LNCAP (cell line): ENCODE measurements at regions not wholly inside any gene's neighbourhood (a gene's known extent, or its start where the extent isn't known, plus 50 kb on each side); places are given as distances from the start of the nearest gene placed in this dataset.

Experiments
- TF ChIP-seq, protein P1 (sequence below): fragments of 450-650 bp; IDR thresholded peaks from 2 replicates; pipeline ENCODE4 v1.5.1; 2017; ENCODE audit warnings: mild to moderate bottlenecking

DNA sequence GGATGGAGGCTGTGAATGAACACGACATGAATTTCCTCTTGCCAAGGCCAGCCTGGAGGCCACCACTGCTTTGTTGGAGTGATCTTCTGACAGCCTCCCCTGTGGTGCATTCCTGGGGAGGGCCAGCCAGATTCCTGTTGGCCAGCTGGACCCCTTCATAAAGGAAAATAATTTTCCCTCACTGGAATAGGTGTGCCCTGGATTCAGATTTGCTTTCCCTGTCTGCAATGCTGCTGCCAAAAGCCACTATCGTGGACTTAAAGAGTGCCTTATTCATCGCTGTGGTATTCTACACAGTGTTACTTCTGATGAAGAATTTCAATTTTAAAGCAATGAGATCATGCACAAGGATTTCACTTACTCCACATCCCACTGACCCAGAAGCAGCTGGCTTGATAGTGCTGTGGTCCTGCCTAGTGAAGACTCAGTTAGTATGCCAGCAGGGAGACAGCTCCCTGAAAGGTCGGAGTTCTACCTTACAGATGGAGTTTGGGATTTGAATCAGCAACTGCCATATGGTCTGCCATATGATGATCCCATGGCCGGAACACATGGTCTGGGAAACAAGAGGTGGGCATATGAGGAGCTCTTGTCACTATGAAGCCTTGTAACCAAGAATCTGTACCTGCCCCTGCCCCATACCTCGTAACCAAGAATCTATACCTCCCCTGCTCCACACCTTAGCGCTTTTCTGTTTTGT lies 145.2 kb downstream of the KLF13 start:
- TF ChIP-seq, protein P1, sequence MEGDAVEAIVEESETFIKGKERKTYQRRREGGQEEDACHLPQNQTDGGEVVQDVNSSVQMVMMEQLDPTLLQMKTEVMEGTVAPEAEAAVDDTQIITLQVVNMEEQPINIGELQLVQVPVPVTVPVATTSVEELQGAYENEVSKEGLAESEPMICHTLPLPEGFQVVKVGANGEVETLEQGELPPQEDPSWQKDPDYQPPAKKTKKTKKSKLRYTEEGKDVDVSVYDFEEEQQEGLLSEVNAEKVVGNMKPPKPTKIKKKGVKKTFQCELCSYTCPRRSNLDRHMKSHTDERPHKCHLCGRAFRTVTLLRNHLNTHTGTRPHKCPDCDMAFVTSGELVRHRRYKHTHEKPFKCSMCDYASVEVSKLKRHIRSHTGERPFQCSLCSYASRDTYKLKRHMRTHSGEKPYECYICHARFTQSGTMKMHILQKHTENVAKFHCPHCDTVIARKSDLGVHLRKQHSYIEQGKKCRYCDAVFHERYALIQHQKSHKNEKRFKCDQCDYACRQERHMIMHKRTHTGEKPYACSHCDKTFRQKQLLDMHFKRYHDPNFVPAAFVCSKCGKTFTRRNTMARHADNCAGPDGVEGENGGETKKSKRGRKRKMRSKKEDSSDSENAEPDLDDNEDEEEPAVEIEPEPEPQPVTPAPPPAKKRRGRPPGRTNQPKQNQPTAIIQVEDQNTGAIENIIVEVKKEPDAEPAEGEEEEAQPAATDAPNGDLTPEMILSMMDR, result no peak

DNA sequence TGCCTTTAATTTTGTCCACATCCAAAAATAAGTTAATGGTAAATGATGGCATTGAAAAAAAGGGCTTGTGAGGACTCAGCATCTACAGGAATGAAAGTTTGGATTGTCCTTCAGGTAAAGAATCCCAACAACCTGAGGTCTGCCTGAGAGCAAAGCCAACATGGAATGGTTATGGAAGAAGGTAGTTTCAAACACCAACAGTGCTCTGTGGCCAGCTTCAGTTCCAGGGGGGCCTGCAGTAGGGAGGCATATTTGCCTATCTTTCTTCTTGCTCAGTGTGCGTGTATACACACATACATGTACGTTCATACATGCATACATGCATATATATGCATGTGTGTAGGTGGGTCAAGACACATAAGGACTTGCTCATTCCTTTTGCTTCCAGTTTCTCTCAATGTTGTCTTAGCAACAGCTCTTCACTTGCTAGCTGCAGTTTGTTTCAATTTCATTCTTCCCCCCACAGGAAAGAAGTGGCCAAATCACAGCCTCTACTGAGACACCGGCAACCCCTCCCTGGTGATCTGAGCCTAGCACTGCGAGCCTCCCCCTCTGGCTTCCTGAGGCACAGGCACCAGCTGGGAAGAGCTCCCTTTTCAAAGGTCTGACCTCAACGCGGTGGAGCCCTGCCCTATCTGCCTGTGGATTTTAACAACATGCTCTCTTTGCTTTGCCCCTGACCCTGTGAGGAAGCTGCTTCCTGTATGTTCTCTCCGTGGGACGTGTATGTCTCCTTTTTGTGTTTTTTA lies 146.2 kb downstream of the KLF13 start:
- TF ChIP-seq, protein P1, result no peak

GRCh38 chr15:31473385-31474058 lies 146.9 kb downstream of the KLF13 start:
- TF ChIP-seq, protein P1, result no peak

GRCh38 chr15:31474059-31474868 lies 147.6 kb downstream of the KLF13 start:
- TF ChIP-seq, protein P1, result no peak

- TF ChIP-seq, protein P1, result no peak
Observed at GRCh38 chr15:31476236-31476810, 149.7 kb downstream of the KLF13 start.

- TF ChIP-seq, protein P1, result no peak
Observed at GRCh38 chr15:31476866-31477265, 150.2 kb downstream of the KLF13 start.

GRCh38 chr15:31477301-31477700 lies 150.7 kb downstream of the KLF13 start:
- TF ChIP-seq, protein P1, result no peak
